GM12864 (cell line): ENCODE measurements at regions not wholly inside any gene's neighbourhood (a gene's known extent, or its start where the extent isn't known, plus 50 kb on each side); places are given as distances from the start of the nearest gene placed in this dataset.
"Not testable (repeated sequence)": the region's sequence is repeated elsewhere in the genome, so short reads cannot be mapped to it uniquely, and the experiment has no call there.

Source experiments
- DNase-seq: peaks from one replicate; pipeline ENCODE4 v3.0.0-alpha.2; 2011; ENCODE audit warnings: low read depth
- H3K4me3 ChIP-seq: 2 replicates; pipeline ENCODE4 v1.5.1; 2011; ENCODE audit warnings: mild to moderate bottlenecking, low read depth, low read length, control low read depth
- TF ChIP-seq, protein P1 (sequence below): IDR thresholded peaks from 2 replicates; pipeline ENCODE4 v1.5.1; 2011; ENCODE audit warnings: low read depth, mild to moderate bottlenecking, moderate library complexity, low read length, control low read depth, inconsistent platforms; ENCODE audit errors: missing control alignments

DNA sequence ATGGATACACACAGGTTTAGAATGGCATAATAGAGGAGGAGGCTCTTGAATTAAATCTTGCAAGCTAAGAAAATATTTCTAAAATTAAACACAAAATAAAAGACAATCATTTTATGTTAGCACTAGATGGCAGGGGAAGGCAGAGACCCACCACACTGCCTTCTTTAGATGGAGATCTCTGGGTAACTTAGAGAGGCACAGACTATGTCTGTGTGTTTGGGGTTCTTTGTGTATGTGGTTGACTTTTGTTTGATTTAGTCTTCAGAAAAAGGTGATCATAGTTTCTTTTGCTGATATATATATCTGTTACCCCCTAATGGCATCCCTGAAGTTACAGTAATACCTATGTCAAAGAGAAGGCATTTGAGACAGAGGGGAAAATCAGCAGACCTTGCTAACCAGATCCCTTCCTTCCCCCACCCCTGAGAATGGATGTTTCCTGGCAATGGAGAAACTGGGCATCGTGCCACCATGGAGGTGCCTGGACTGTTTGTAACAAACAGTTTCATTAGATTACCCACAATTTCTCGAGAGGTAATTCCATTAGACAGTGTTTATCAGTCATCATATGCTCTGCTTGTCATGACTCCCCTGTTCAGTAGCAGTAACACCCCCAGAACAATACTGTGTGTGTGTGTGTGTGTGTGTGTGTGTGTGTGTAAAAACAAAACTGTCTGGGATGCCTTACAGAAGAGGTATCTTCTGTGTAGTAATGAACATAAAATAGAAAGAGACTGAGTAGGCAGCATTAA is 228.3 kb upstream of the DEPDC1 start:
- DNase-seq = no peak
- no peak overlapping the region for H3K4me3 ChIP-seq
- TF ChIP-seq, protein P1, sequence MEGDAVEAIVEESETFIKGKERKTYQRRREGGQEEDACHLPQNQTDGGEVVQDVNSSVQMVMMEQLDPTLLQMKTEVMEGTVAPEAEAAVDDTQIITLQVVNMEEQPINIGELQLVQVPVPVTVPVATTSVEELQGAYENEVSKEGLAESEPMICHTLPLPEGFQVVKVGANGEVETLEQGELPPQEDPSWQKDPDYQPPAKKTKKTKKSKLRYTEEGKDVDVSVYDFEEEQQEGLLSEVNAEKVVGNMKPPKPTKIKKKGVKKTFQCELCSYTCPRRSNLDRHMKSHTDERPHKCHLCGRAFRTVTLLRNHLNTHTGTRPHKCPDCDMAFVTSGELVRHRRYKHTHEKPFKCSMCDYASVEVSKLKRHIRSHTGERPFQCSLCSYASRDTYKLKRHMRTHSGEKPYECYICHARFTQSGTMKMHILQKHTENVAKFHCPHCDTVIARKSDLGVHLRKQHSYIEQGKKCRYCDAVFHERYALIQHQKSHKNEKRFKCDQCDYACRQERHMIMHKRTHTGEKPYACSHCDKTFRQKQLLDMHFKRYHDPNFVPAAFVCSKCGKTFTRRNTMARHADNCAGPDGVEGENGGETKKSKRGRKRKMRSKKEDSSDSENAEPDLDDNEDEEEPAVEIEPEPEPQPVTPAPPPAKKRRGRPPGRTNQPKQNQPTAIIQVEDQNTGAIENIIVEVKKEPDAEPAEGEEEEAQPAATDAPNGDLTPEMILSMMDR = no peak

DNA sequence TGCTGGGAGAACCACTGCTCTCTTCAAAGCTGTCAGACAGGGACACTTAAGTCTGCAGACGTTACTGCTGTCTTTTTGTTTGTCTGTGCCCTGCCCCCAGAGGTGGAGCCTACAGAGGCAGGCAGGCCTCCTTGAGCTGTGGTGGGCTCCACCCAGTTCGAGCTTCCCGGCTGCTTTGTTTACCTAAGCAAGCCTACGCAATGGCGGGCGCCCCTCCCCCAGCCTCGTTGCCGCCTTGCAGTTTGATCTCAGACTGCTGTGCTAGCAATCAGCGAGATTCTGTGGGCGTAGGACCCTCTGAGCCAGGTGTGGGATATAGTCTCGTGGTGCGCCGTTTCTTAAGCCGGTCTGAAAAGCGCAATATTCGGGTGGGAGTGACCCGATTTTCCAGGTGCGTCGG is 242.6 kb upstream of the DEPDC1 start:
- H3K4me3 ChIP-seq, DNase-seq: not testable (repeated sequence)

DNA sequence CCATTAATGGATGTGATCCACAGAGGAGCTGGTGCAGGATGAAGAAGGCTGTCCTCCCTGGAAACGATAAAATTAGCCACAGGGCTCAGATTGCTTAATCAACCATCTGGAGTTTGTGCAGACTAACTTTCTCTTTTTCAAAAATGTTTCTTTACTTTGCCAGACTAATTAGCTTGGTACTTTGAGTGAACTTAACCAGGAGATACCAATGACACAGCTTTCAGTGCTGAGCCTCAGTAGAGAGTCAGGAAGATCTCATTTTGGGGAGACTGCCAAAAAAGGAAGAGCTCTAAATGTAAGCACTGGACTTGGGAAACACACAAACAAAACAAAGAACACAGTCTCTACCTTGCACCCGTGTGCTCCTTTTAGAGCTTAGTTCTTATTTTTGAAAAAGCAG is 248.1 kb upstream of the DEPDC1 start:
- no peak for DNase-seq
- H3K4me3 ChIP-seq = no peak overlapping the region
- TF ChIP-seq, protein P1 = no peak

DNA sequence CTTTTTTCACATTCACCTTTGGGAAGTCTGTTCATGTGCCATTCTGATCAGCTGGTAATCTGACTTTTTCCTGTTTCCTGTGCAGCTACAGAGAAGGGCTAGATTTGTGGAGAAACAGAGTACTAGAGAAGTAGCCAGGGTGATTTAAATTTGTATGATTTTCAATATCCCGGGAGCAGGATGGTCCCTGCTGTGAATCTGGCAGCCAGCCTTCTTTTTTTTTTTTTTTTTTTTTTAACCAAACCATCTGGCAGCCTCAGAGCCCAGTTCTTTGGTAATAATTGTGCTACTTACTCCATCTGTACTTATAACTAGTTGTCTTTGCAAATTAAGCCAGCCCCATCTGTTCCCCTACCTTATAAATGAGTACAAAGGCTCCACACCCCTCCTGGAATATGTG is 248.6 kb upstream of the DEPDC1 start:
- no peak for DNase-seq
- TF ChIP-seq, protein P1 = no peak
- no peak overlapping the region for H3K4me3 ChIP-seq

DNA sequence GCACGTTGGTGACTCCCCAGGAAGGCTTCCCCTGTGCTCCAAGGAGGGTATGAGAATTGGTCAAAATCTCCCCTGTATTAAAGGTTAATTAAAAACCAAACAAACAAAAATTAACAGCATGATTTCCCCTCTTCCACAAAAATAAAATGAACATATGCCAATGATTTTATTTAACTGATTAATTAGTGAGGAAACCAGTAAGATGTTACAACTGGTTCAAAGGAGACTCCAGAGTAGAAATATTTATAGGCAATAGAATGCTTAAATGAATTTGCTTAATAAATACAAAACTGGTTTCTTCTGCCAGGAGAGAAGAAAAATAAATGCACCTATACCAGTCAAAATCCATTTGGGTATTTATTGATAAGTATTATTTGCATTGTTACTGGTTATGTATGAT is 249.5 kb upstream of the DEPDC1 start:
- DNase-seq = no peak
- TF ChIP-seq, protein P1 = no peak
- no peak overlapping the region for H3K4me3 ChIP-seq

DNA sequence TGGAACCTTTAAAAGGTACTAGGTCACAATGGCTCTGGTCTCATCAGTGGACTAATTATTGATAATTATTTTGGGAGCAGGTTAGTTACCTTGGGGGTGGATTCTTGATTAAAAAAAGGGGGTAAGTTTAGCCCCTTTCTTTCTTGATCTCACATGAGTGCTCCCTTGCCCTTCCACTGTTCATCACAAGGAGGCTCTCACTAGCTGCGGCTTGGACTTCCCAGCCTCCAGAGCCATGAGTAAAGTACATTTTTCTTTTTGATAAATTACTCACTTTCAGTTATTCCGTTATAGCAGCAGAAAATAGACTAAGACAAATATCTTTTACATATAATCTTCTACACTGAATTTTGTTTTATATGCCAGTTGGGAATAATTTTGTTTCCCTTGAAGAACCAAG is 254.8 kb upstream of the DEPDC1 start:
- no peak for DNase-seq
- no peak overlapping the region for H3K4me3 ChIP-seq
- TF ChIP-seq, protein P1 = no peak

DNA sequence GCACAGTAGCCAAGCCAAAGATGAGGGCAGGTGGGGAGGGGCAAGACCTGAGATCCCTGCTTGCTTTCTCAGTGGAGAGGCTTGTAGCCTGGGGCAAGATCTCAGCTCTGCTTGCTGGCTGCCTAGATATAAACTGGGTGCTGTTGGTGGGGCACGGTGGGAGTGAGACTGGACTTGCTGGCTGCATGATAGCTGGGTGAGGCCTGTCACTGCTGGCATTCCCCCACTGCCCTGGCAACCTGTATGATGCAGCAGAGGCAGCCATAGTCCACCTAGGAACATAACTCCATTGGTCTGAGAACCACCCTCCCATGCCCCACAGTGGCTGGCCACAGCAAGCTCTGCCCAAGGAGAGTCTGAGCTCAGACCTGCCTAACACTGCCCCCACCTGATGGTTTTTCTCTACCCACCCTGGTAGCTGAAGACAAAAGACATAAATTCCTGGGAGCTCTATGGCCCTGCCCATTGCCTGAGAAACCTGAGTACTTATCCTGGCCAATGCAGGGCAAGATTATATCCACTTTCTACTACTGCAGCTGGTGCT is 261.9 kb upstream of the DEPDC1 start:
- DNase-seq = no peak
- TF ChIP-seq, protein P1 = no peak
- no peak overlapping the region for H3K4me3 ChIP-seq
